Activated CD4-positive, alpha-beta T cell treated with anti-CD3 and anti-CD28 coated beads, Interleukin-2, amount 10 ng/mL, durations not matched to agents 24 days and 14 days (primary cell): ENCODE measurements at regions not wholly inside any gene's neighbourhood (a gene's known extent, or its start where the extent isn't known, plus 50 kb on each side); places are given as distances from the start of the nearest gene placed in this dataset.

Experiments
- DNase-seq: peaks from one replicate; pipeline ENCODE4 v3.0.0; 2022
- H3K27ac Mint-ChIP-seq: one replicate; pipeline ENCODE4 v1.8.0; 2022; ENCODE audit warnings: mild to moderate bottlenecking, mixed read lengths
- H3K27me3 Mint-ChIP-seq: one replicate; pipeline ENCODE4 v1.8.0; 2022; ENCODE audit warnings: mixed read lengths
- H3K36me3 Mint-ChIP-seq: one replicate; pipeline ENCODE4 v1.8.0; 2022; ENCODE audit warnings: low read depth, mild to moderate bottlenecking, mixed read lengths
- H3K4me1 Mint-ChIP-seq: one replicate; pipeline ENCODE4 v1.8.0; 2021; ENCODE audit warnings: mixed read lengths
- H3K4me3 Mint-ChIP-seq: one replicate; pipeline ENCODE4 v1.8.0; 2022; ENCODE audit warnings: mild to moderate bottlenecking, moderate library complexity, mixed read lengths
- H3K9me3 Mint-ChIP-seq: one replicate; pipeline ENCODE4 v1.8.0; 2021; ENCODE audit warnings: mixed read lengths
- intact Hi-C: fragments of 100-400 bp; cut with micrococcal nuclease; formaldehyde crosslinking; loops from one replicate; pipeline ENCODE4 v1.15.1; 2023

GRCh38 chr9:8262625-8263622 lies 463.3 kb upstream of the DMAC1 start:
- no peak for DNase-seq
- no peaks in the 10 kb centered on the region for H3K36me3 Mint-ChIP-seq
- H3K9me3 Mint-ChIP-seq: no peaks in the 10 kb centered on the region
- no peaks in the 10 kb centered on the region for H3K27me3 Mint-ChIP-seq
- no peak overlapping the region for H3K4me3 Mint-ChIP-seq
- H3K27ac Mint-ChIP-seq: no peak overlapping the region
- H3K4me1 Mint-ChIP-seq: no peaks in the 10 kb centered on the region
- intact Hi-C loops: no loop called here

- Mint-ChIP-seq H3K9me3 (no peaks in the 10 kb centered on the region), H3K4me1 (no peaks in the 10 kb centered on the region), H3K27me3 (no peaks in the 10 kb centered on the region), H3K4me3 (no peak overlapping the region), H3K27ac (no peak overlapping the region), H3K36me3 (no peaks in the 10 kb centered on the region)
- intact Hi-C loops: no loop called here
- DNase-seq: no peak
Observed at GRCh38 chr9:8261737-8262136, 462.2 kb upstream of the DMAC1 start.

GRCh38 chr9:8259028-8259427 lies 459.4 kb upstream of the DMAC1 start:
- H3K4me1 Mint-ChIP-seq: no peaks in the 10 kb centered on the region
- H3K4me3 Mint-ChIP-seq: no peak overlapping the region
- no peak for DNase-seq
- no peaks in the 10 kb centered on the region for H3K36me3 Mint-ChIP-seq
- H3K27ac Mint-ChIP-seq: no peak overlapping the region
- H3K27me3 Mint-ChIP-seq: no peaks in the 10 kb centered on the region
- intact Hi-C loops: no loop called here
- H3K9me3 Mint-ChIP-seq: no peaks in the 10 kb centered on the region

- H3K4me1 Mint-ChIP-seq: no peaks in the 10 kb centered on the region
- no peaks in the 10 kb centered on the region for H3K36me3 Mint-ChIP-seq
- intact Hi-C loops: no loop called here
- no peaks in the 10 kb centered on the region for H3K9me3 Mint-ChIP-seq
- no peak overlapping the region for H3K4me3 Mint-ChIP-seq
- no peak for DNase-seq
- H3K27me3 Mint-ChIP-seq: no peaks in the 10 kb centered on the region
- H3K27ac Mint-ChIP-seq: no peak overlapping the region
Observed at GRCh38 chr9:8256880-8257279, 457.3 kb upstream of the DMAC1 start.

GRCh38 chr9:8255850-8256249 lies 456.3 kb upstream of the DMAC1 start:
- DNase-seq: no peak
- intact Hi-C loops: no loop called here
- Mint-ChIP-seq H3K27me3 (no peaks in the 10 kb centered on the region), H3K4me1 (no peaks in the 10 kb centered on the region), H3K27ac (no peak overlapping the region), H3K36me3 (no peaks in the 10 kb centered on the region), H3K4me3 (no peak overlapping the region), H3K9me3 (no peaks in the 10 kb centered on the region)

GRCh38 chr9:8254541-8254940 lies 455.0 kb upstream of the DMAC1 start:
- no peak overlapping the region for H3K27ac Mint-ChIP-seq
- no peaks in the 10 kb centered on the region for H3K9me3 Mint-ChIP-seq
- no peak for DNase-seq
- no peaks in the 10 kb centered on the region for H3K4me1 Mint-ChIP-seq
- no peaks in the 10 kb centered on the region for H3K36me3 Mint-ChIP-seq
- H3K27me3 Mint-ChIP-seq: no peaks in the 10 kb centered on the region
- H3K4me3 Mint-ChIP-seq: no peak overlapping the region
- intact Hi-C loops: no loop called here

GRCh38 chr9:8252445-8252844 lies 452.9 kb upstream of the DMAC1 start:
- no peak overlapping the region for H3K27ac Mint-ChIP-seq
- no peak for DNase-seq
- no peaks in the 10 kb centered on the region for H3K27me3 Mint-ChIP-seq
- H3K9me3 Mint-ChIP-seq: no peaks in the 10 kb centered on the region
- H3K4me3 Mint-ChIP-seq: no peak overlapping the region
- H3K36me3 Mint-ChIP-seq: no peaks in the 10 kb centered on the region
- intact Hi-C loops: no loop called here
- H3K4me1 Mint-ChIP-seq: no peaks in the 10 kb centered on the region

- Mint-ChIP-seq H3K27ac (no peak overlapping the region), H3K9me3 (no peaks in the 10 kb centered on the region), H3K4me1 (no peaks in the 10 kb centered on the region), H3K4me3 (no peak overlapping the region), H3K27me3 (no peaks in the 10 kb centered on the region), H3K36me3 (no peaks in the 10 kb centered on the region)
- no peak for DNase-seq
- intact Hi-C loops: no loop called here
Observed at GRCh38 chr9:8251566-8251965, 452.0 kb upstream of the DMAC1 start.

- no peaks in the 10 kb centered on the region for H3K27me3 Mint-ChIP-seq
- intact Hi-C loops: no loop called here
- H3K36me3 Mint-ChIP-seq: no peaks in the 10 kb centered on the region
- DNase-seq: no peak
- H3K4me3 Mint-ChIP-seq: no peak overlapping the region
- no peaks in the 10 kb centered on the region for H3K9me3 Mint-ChIP-seq
- H3K27ac Mint-ChIP-seq: no peak overlapping the region
- no peaks in the 10 kb centered on the region for H3K4me1 Mint-ChIP-seq
Observed at GRCh38 chr9:8244505-8245092, 445.0 kb upstream of the DMAC1 start.

GRCh38 chr9:8241201-8241600 lies 441.6 kb upstream of the DMAC1 start:
- Mint-ChIP-seq H3K27me3 (no peaks in the 10 kb centered on the region), H3K27ac (no peak overlapping the region), H3K4me1 (no peaks in the 10 kb centered on the region), H3K9me3 (no peaks in the 10 kb centered on the region), H3K4me3 (no peak overlapping the region), H3K36me3 (no peaks in the 10 kb centered on the region)
- intact Hi-C loops: no loop called here
- DNase-seq: no peak

GRCh38 chr9:8237096-8237495 lies 437.5 kb upstream of the DMAC1 start:
- Mint-ChIP-seq H3K9me3 (no peaks in the 10 kb centered on the region), H3K4me3 (no peak overlapping the region), H3K36me3 (no peaks in the 10 kb centered on the region), H3K27me3 (no peaks in the 10 kb centered on the region), H3K27ac (no peak overlapping the region), H3K4me1 (no peaks in the 10 kb centered on the region)
- no peak for DNase-seq
- intact Hi-C loops: no loop called here

GRCh38 chr9:8235489-8235888 lies 435.9 kb upstream of the DMAC1 start:
- Mint-ChIP-seq H3K9me3 (no peaks in the 10 kb centered on the region), H3K4me1 (no peaks in the 10 kb centered on the region), H3K27ac (no peak overlapping the region), H3K27me3 (no peaks in the 10 kb centered on the region), H3K4me3 (no peak overlapping the region), H3K36me3 (no peaks in the 10 kb centered on the region)
- no peak for DNase-seq
- intact Hi-C loops: no loop called here

GRCh38 chr9:8234316-8234715 lies 434.7 kb upstream of the DMAC1 start:
- Mint-ChIP-seq H3K4me3 (no peak overlapping the region), H3K9me3 (no peaks in the 10 kb centered on the region), H3K27ac (no peak overlapping the region), H3K36me3 (no peaks in the 10 kb centered on the region), H3K27me3 (no peaks in the 10 kb centered on the region), H3K4me1 (no peaks in the 10 kb centered on the region)
- DNase-seq: no peak
- intact Hi-C loops: no loop called here

- no peak for DNase-seq
- Mint-ChIP-seq H3K36me3 (no peaks in the 10 kb centered on the region), H3K4me3 (no peak overlapping the region), H3K27me3 (no peaks in the 10 kb centered on the region), H3K9me3 (no peaks in the 10 kb centered on the region), H3K4me1 (no peaks in the 10 kb centered on the region), H3K27ac (no peak overlapping the region)
- intact Hi-C loops: no loop called here
Observed at GRCh38 chr9:8232726-8233125, 433.1 kb upstream of the DMAC1 start.
